H1 (cell line): ENCODE measurements at regions not wholly inside any gene's neighbourhood (a gene's known extent, or its start where the extent isn't known, plus 50 kb on each side); places are given as distances from the start of the nearest gene placed in this dataset.

ENCODE experiments used
- CTCF ChIA-PET: fragments of 300-600 bp; sonication (Branson Sonifier 250); formaldehyde crosslinking; loops from one replicate; lab custom pipeline; 2021; ENCODE audit not compliant: partially characterized antibody; lab: Charles Lee
- POLR2A ChIA-PET: fragments of 300-600 bp; sonication (Branson Sonifier 250); formaldehyde crosslinking; loops from one replicate; lab custom pipeline; 2021; ENCODE audit warnings: inconsistent platforms; ENCODE audit not compliant: partially characterized antibody; lab: Charles Lee
- DNase-seq, 2 experiments: peaks; one replicate each; pipeline versions ENCODE4 v3.0.0 to v3.0.0-alpha.2; 2010 to 2022; ENCODE audit warnings: low spot score in 2 of 2, low read depth in 1 of 2, mixed read lengths in 1 of 2
- FAIRE-seq: peaks from 2 replicates; lab custom pipeline; 2011; peaks lifted over from hg19 to GRCh38; lab: Jason Lieb, UNC
- H2AFZ ChIP-seq: 2 replicates; pipeline ENCODE4 v1.8.1; 2012; ENCODE audit warnings: low read length, inconsistent platforms
- H2AK5ac ChIP-seq: 2 replicates; pipeline ENCODE4 v1.6.1; 2013; ENCODE audit warnings: low read depth, low read length
- H2BK120ac ChIP-seq: replicated peaks from 2 replicates; pipeline ENCODE3; 2013; ENCODE audit warnings: low read depth, low read length, inconsistent platforms
- H2BK12ac ChIP-seq: 2 replicates; pipeline ENCODE4 v1.6.1; 2013; ENCODE audit warnings: low read depth, low read length
- H2BK15ac ChIP-seq: 2 replicates; pipeline ENCODE4 v1.6.1; 2013; ENCODE audit warnings: low read length
- H2BK20ac ChIP-seq: 2 replicates; pipeline ENCODE4 v1.6.1; 2013; ENCODE audit warnings: low read length
- H2BK5ac ChIP-seq: 2 replicates; pipeline ENCODE4 v1.6.1; 2013; ENCODE audit warnings: low read depth, low read length
- H3K14ac ChIP-seq: 2 replicates; pipeline ENCODE4 v1.6.1; 2013; ENCODE audit warnings: inconsistent platforms; ENCODE audit not compliant: insufficient read length
- H3K18ac ChIP-seq: 2 replicates; pipeline ENCODE4 v1.6.1; 2013; ENCODE audit warnings: low read length; ENCODE audit errors: extremely low read depth
- H3K23ac ChIP-seq: 2 replicates; pipeline ENCODE4 v1.6.1; 2013; ENCODE audit warnings: inconsistent platforms; ENCODE audit not compliant: insufficient read length
- H3K23me2 ChIP-seq: 2 replicates; pipeline ENCODE4 v1.6.1; 2013; ENCODE audit warnings: low read depth, low read length
- H3K27ac ChIP-seq: 2 replicates; pipeline ENCODE4 v1.6.1; 2011; ENCODE audit warnings: low read depth, low read length, inconsistent platforms
- H3K27me3 ChIP-seq, 4 experiments: replicated peaks in 1 of 4; 1 replicate in 1 of 4; 2 replicates in 3 of 4; pipeline versions ENCODE4 v1.6.1 to v1.8.1; 2011 to 2013; ENCODE audit warnings: low read length in 3 of 4, mild to moderate bottlenecking in 3 of 4, inconsistent platforms in 2 of 4, mixed read lengths in 2 of 4, moderate library complexity in 1 of 4; ENCODE audit not compliant: control insufficient read depth in 3 of 4, insufficient read depth in 3 of 4; ENCODE audit errors: extremely low read depth in 1 of 4
- H3K36me3 ChIP-seq, 4 experiments: 2 replicates each; pipeline versions ENCODE4 v1.6.1 to v1.8.1; 2011 to 2013; ENCODE audit warnings: mild to moderate bottlenecking in 4 of 4, low read length in 3 of 4, moderate library complexity in 2 of 4, control low read depth in 1 of 4, inconsistent platforms in 1 of 4; ENCODE audit not compliant: insufficient read depth in 4 of 4, control insufficient read depth in 2 of 4
- H3K4ac ChIP-seq: replicated peaks from 2 replicates; pipeline ENCODE3; 2013; ENCODE audit warnings: low read length, low read depth, mixed read lengths, inconsistent platforms; ENCODE audit not compliant: insufficient read length
- H3K4me1 ChIP-seq, 4 experiments: replicated peaks in 1 of 4; 1 replicate in 1 of 4; 2 replicates in 3 of 4; pipeline versions ENCODE4 v1.6.1 to v1.8.1; 2011 to 2013; ENCODE audit warnings: low read length in 3 of 4, inconsistent platforms in 2 of 4, mixed read lengths in 1 of 4; ENCODE audit not compliant: insufficient read depth in 4 of 4, control insufficient read depth in 3 of 4
- H3K4me2 ChIP-seq, 2 experiments: 2 replicates each; pipeline versions ENCODE4 v1.6.1 to v1.8.1; 2011 to 2013; ENCODE audit warnings: low read depth in 2 of 2, low read length in 2 of 2, control low read depth in 1 of 2, inconsistent platforms in 1 of 2, mild to moderate bottlenecking in 1 of 2; ENCODE audit not compliant: insufficient read depth in 1 of 2
- H3K4me3 ChIP-seq, 4 experiments: fragments of 200-600, 300-600 bp in 1 of 4; sonication (generic), shearing (Covaris generic), sonication (Bioruptor Twin) in 1 of 4; 2 replicates each; pipeline versions ENCODE4 v1.5.1 to v1.8.1; 2011 to 2016; ENCODE audit warnings: low read length in 4 of 4, low read depth in 3 of 4, control low read depth in 2 of 4, inconsistent platforms in 2 of 4, mild to moderate bottlenecking in 2 of 4, mixed read lengths in 1 of 4, moderate library complexity in 1 of 4; ENCODE audit not compliant: insufficient read depth in 2 of 4; ENCODE audit errors: extremely low read depth in 1 of 4
- H3K56ac ChIP-seq: replicated peaks from 2 replicates; pipeline ENCODE3; 2013; ENCODE audit warnings: low read depth, mild to moderate bottlenecking, mixed read lengths, low read length, inconsistent platforms; ENCODE audit not compliant: insufficient read length
- H3K79me1 ChIP-seq: 2 replicates; pipeline ENCODE4 v1.6.1; 2013; ENCODE audit warnings: low read depth, low read length, control low read depth
- H3K79me2 ChIP-seq, 2 experiments: 2 replicates each; pipeline versions ENCODE4 v1.6.1 to v1.8.1; 2012 to 2013; ENCODE audit warnings: low read length in 2 of 2, mild to moderate bottlenecking in 2 of 2, inconsistent platforms in 1 of 2; ENCODE audit not compliant: insufficient read depth in 2 of 2, control insufficient read depth in 1 of 2
- H3K9ac ChIP-seq, 4 experiments: replicated peaks in 1 of 4; 1 replicate in 1 of 4; 2 replicates in 3 of 4; pipeline versions ENCODE4 v1.6.1 to v1.8.1; 2011 to 2013; ENCODE audit warnings: low read depth in 3 of 4, low read length in 3 of 4, control low read depth in 2 of 4, mild to moderate bottlenecking in 2 of 4, moderate library complexity in 2 of 4, inconsistent platforms in 1 of 4; ENCODE audit errors: extremely low read depth in 1 of 4
- H3K9me3 ChIP-seq, 2 experiments: 2 replicates each; pipeline versions ENCODE4 v1.6.1 to v1.8.1; 2012 to 2013; ENCODE audit warnings: mild to moderate bottlenecking in 2 of 2, moderate library complexity in 2 of 2, control low read depth in 1 of 2, inconsistent platforms in 1 of 2, low read depth in 1 of 2, low read length in 1 of 2, mixed read lengths in 1 of 2; ENCODE audit not compliant: insufficient read depth in 2 of 2
- H4K20me1 ChIP-seq, 2 experiments: replicated peaks in 1 of 2; 2 replicates each; pipeline versions ENCODE3 to v1.8.1; 2011 to 2013; ENCODE audit warnings: inconsistent platforms in 2 of 2, low read length in 2 of 2, mild to moderate bottlenecking in 1 of 2; ENCODE audit not compliant: insufficient read depth in 2 of 2, control insufficient read depth in 1 of 2
- H4K5ac ChIP-seq: 2 replicates; pipeline ENCODE4 v1.6.1; 2013; ENCODE audit warnings: low read length, low read depth, mixed read lengths, inconsistent platforms; ENCODE audit not compliant: insufficient read length
- H4K8ac ChIP-seq: 2 replicates; pipeline ENCODE4 v1.8.0; 2013; ENCODE audit warnings: mild to moderate bottlenecking, moderate library complexity, low read length, inconsistent platforms; ENCODE audit not compliant: insufficient read depth; ENCODE audit errors: extremely low read depth
- H4K91ac ChIP-seq: replicated peaks from 2 replicates; pipeline ENCODE3; 2013; ENCODE audit warnings: low read length, mixed read lengths, inconsistent platforms; ENCODE audit not compliant: insufficient read length
- BACH1 ChIP-seq: IDR thresholded peaks from 2 replicates; pipeline ENCODE4 v1.6.1; 2012; ENCODE audit warnings: low read length, improper control_type of control experiment
- EGR1 ChIP-seq: IDR thresholded peaks from 2 replicates; pipeline ENCODE4 v1.6.1; 2011; ENCODE audit warnings: low read depth, low read length, borderline replicate concordance
- HDAC2 ChIP-seq, 2 experiments: fragments of 300-600 bp in 1 of 2; sonication (generic) in 1 of 2; IDR thresholded peaks; 2 replicates each; pipeline ENCODE4 v1.6.1; 2011 to 2012; ENCODE audit warnings: low read depth in 2 of 2, low read length in 2 of 2, mild to moderate bottlenecking in 2 of 2, moderate library complexity in 2 of 2, borderline replicate concordance in 1 of 2, inconsistent platforms in 1 of 2
- JUND ChIP-seq: IDR thresholded peaks from 2 replicates; pipeline ENCODE4 v1.6.1; 2011; ENCODE audit warnings: mild to moderate bottlenecking, improper control_type of control experiment, low read length
- MAFK ChIP-seq: IDR thresholded peaks from 2 replicates; pipeline ENCODE4 v1.6.1; 2012; ENCODE audit warnings: low read depth, mild to moderate bottlenecking, improper control_type of control experiment, low read length
- NRF1 ChIP-seq: IDR thresholded peaks from 2 replicates; pipeline ENCODE4 v1.6.1; 2011; ENCODE audit warnings: mild to moderate bottlenecking, low read depth, low read length, improper control_type of control experiment
- POLR2A ChIP-seq, 2 experiments: IDR thresholded peaks; 1 replicate in 1 of 2; 2 replicates in 1 of 2; pipeline ENCODE4 v1.6.1; 2011; ENCODE audit warnings: low read depth in 2 of 2, low read length in 2 of 2, mild to moderate bottlenecking in 2 of 2; ENCODE audit errors: control extremely low read depth in 1 of 2
- POLR2AphosphoS5 ChIP-seq: IDR thresholded peaks from 2 replicates; pipeline ENCODE4 v1.6.1; 2011; ENCODE audit warnings: low read depth, low read length
- SP4 ChIP-seq: IDR thresholded peaks from 2 replicates; pipeline ENCODE4 v1.6.1; 2012; ENCODE audit warnings: low read length, inconsistent platforms
- WGBS, 2 experiments: shearing (Covaris generic) in 1 of 2; methylation state at CpG; one replicate each; pipeline versions ENCODE4 v1.1.6 to v1.1.7; 2013 to 2015; ENCODE audit warnings: low lambda C conversion rate in 2 of 2, mixed read lengths in 2 of 2, inconsistent platforms in 1 of 2, low coverage in 1 of 2, missing lambda C conversion rate in 1 of 2; ENCODE audit not compliant: insufficient replicate concordance in 2 of 2, insufficient coverage in 1 of 2, insufficient read length in 1 of 2; ENCODE audit errors: extremely low coverage in 1 of 2, missing lambda C conversion rate in 1 of 2; 5-methylcytosine and 5-hydroxymethylcytosine counted together
- TF ChIP-seq, protein P1 (sequence below): IDR thresholded peaks from 2 replicates; pipeline ENCODE4 v1.6.1; 2011; ENCODE audit warnings: low read length, improper control_type of control experiment
- TF ChIP-seq, protein P2 (sequence below): IDR thresholded peaks from 2 replicates; pipeline ENCODE4 v1.6.1; 2011; ENCODE audit warnings: low read depth, mild to moderate bottlenecking, low read length; ENCODE audit not compliant: insufficient read depth
- TF ChIP-seq, protein P3 (sequence below): IDR thresholded peaks from 2 replicates; pipeline ENCODE4 v1.6.1; 2012; ENCODE audit warnings: inconsistent platforms

DNA sequence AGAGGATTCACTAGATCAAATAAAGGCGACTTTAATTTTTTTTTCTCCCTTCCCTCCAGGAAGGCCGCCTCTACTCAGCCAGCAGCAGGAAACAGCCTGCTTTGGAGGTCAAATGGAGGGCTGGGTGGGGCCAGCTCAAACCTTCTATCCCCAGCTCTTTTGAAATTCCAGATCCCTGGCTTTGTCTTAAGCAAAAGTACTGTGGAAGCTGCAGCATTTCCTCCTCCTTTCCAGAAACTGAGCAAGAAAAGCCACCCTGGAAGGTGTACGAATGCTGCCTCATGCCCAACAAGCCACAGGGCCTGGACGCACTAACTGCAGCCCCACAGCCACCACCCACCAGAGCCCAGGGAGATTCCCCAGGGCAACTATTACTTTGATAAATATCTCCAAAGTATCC, 55.1 kb upstream of the ZCCHC13 start:
- H3K4ac ChIP-seq, result no peak overlapping the region
- no peak overlapping the region for H4K5ac ChIP-seq
- no peak overlapping the region for H3K23ac ChIP-seq
- 3% methylated on average over 4 of the region's 4 CpGs; no CpG with 5 or more reads in 1 of the 2 experiments for WGBS, 2 experiments
- no peaks in the 10 kb centered on the region for H3K79me1 ChIP-seq
- H3K27ac ChIP-seq, result no peak overlapping the region
- ChIA-PET POLR2A (interaction anchor here (0.6 to 1.5 kb wide), 2 partner anchors 14 to 20 kb away, joined by 3 read pairs; no protein-coding TSS in a partner anchor), CTCF (no interaction called here)
- H2BK5ac ChIP-seq, result no peak overlapping the region
- no peak for FAIRE-seq
- H3K9ac ChIP-seq, result no peak overlapping the region
- no peak overlapping the region for H2BK15ac ChIP-seq
- H2BK20ac ChIP-seq, result no peak overlapping the region
- H3K27me3 ChIP-seq, result no peaks in the 10 kb centered on the region
- H4K20me1 ChIP-seq, result peaks cover 0 to 2% of the 10 kb centered on the region in 2 experiments
- peak overlapping the region in 1 of 2 experiments; percentile 21; a peak in 1 of 4 replicates for H3K4me2 ChIP-seq
- peak overlapping the region in 1 of 4 experiments; percentile 36; a peak in 1 of 8 replicates for H3K4me3 ChIP-seq
- H3K79me2 ChIP-seq, result peaks cover 0 to 26% of the 10 kb centered on the region in 2 experiments; a peak in 2 of 4 replicates
- no peak for DNase-seq
- peaks cover 0 to 5% (median 1%) of the 10 kb centered on the region in 4 experiments; a peak in 2 of 7 replicates for H3K4me1 ChIP-seq
- no peaks in the 10 kb centered on the region for H3K23me2 ChIP-seq
- no peaks in the 10 kb centered on the region for H3K9me3 ChIP-seq
- no peak overlapping the region for H2BK120ac ChIP-seq
- H2AFZ ChIP-seq, result no peak overlapping the region
- H4K91ac ChIP-seq, result no peak overlapping the region
- no peak for TF ChIP-seq POLR2A (IDR thresholded peaks at IDR 0.05; ENCODE audit: control extremely low read depth in 1 of 2, low read depth in 2 of 2, low read length in 2 of 2)
- TF ChIP-seq, protein P1, sequence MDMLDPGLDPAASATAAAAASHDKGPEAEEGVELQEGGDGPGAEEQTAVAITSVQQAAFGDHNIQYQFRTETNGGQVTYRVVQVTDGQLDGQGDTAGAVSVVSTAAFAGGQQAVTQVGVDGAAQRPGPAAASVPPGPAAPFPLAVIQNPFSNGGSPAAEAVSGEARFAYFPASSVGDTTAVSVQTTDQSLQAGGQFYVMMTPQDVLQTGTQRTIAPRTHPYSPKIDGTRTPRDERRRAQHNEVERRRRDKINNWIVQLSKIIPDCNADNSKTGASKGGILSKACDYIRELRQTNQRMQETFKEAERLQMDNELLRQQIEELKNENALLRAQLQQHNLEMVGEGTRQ, result no peak
- no peak for TF ChIP-seq EGR1
- TF ChIP-seq HDAC2 (IDR thresholded peaks at IDR 0.05; ENCODE audit: borderline replicate concordance in 1 of 2, low read depth in 2 of 2, low read length in 2 of 2), result no peak
- no peak for TF ChIP-seq SP4
- no peak for TF ChIP-seq NRF1
- TF ChIP-seq, protein P2, sequence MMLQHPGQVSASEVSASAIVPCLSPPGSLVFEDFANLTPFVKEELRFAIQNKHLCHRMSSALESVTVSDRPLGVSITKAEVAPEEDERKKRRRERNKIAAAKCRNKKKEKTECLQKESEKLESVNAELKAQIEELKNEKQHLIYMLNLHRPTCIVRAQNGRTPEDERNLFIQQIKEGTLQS, result no peak
- no peak for TF ChIP-seq POLR2AphosphoS5
- no peak for TF ChIP-seq MAFK
- TF ChIP-seq, protein P3, sequence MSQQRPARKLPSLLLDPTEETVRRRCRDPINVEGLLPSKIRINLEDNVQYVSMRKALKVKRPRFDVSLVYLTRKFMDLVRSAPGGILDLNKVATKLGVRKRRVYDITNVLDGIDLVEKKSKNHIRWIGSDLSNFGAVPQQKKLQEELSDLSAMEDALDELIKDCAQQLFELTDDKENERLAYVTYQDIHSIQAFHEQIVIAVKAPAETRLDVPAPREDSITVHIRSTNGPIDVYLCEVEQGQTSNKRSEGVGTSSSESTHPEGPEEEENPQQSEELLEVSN, result no peak
- no peak for TF ChIP-seq BACH1
- TF ChIP-seq JUND, result no peak
- H2BK12ac ChIP-seq, result no peak overlapping the region
- H3K14ac ChIP-seq, result no peak overlapping the region
- no peak overlapping the region; the same call in 1 of the 2 replicates for H3K18ac ChIP-seq
- no peak overlapping the region for H3K56ac ChIP-seq
- peaks cover 0 to 22% (median 1%) of the 10 kb centered on the region in 4 experiments; a peak in 3 of 8 replicates for H3K36me3 ChIP-seq
- H2AK5ac ChIP-seq, result no peak overlapping the region
- H4K8ac ChIP-seq, result no peak overlapping the region
